ENCODE measurements at regions not wholly inside any gene's neighbourhood (a gene's known extent, or its start where the extent isn't known, plus 50 kb on each side); places are given as distances from the start of the nearest gene placed in this dataset.

DNA sequence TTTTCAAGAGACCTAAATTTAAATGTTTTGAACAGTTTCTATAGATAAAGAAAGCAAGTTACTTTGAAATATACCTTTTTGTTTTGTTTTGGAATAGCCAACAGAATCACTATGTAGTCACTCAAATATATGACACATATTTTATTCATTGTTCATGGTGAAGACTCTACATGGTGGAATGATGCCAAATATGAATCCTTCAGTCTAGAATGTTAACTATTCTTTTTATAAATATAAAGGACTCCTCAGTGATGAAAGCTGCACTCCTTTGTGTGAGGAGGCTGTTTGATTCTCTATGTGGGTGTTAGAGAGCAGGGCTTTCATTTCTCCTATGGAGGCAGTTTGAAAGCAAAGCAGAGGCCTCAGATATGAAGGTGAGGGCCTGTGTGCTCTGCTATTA is 396.4 kb upstream of the LRRTM1 start:
- TF ChIP-seq YY1 (IDR thresholded peaks at IDR 0.05; ENCODE audit: insufficient read depth, insufficient read length) (no peak), ZNF274 (IDR thresholded peaks at IDR 0.05; ENCODE audit: low read depth, low read length) (no peak), SUZ12 (IDR thresholded peaks at IDR 0.05; ENCODE audit: extremely low read depth, insufficient read depth, insufficient read length) (no peak)

Data from NT2/D1 (cell line).